Smooth muscle cell (in vitro differentiated cells): ENCODE measurements at regions not wholly inside any gene's neighbourhood (a gene's known extent, or its start where the extent isn't known, plus 50 kb on each side); places are given as distances from the start of the nearest gene placed in this dataset.

ENCODE experiments used
- DNase-seq: peaks from one replicate; lab custom pipeline; 2025; ENCODE audit not compliant: unreplicated experiment; lab: John Stamatoyannopoulos, UW
- H2AFZ ChIP-seq: fragments of 200-600 bp; sonication (generic); 2 replicates; pipeline ENCODE4 v1.6.0; 2016; ENCODE audit warnings: antibody characterized with exemption, low read depth, mild to moderate bottlenecking
- H3F3A ChIP-seq: fragments of 200-600 bp; sonication (generic); 2 replicates; pipeline ENCODE4 v1.6.0; 2017; ENCODE audit warnings: antibody characterized with exemption, low read depth
- H3K27ac ChIP-seq: fragments of 200-600 bp; sonication (generic); 2 replicates; pipeline ENCODE4 v1.5.1; 2016; ENCODE audit warnings: low read depth, mild to moderate bottlenecking
- H3K27me3 ChIP-seq: fragments of 200-600 bp; sonication (generic); 2 replicates; pipeline ENCODE4 v1.6.1; 2016; ENCODE audit warnings: low read depth, mild to moderate bottlenecking
- H3K36me3 ChIP-seq: fragments of 200-600 bp; sonication (generic); 2 replicates; pipeline ENCODE4 v1.5.1; 2016; ENCODE audit warnings: low read depth
- H3K4me1 ChIP-seq: fragments of 200-600 bp; sonication (generic); 2 replicates; pipeline ENCODE4 v1.5.1; 2016; ENCODE audit warnings: low read depth
- H3K4me2 ChIP-seq: fragments of 200-600 bp; sonication (generic); 2 replicates; pipeline ENCODE4 v1.6.0; 2016; ENCODE audit warnings: mild to moderate bottlenecking
- H3K4me3 ChIP-seq: fragments of 200-600 bp; sonication (generic); 2 replicates; pipeline ENCODE4 v1.5.1; 2016; ENCODE audit warnings: mild to moderate bottlenecking
- H3K79me2 ChIP-seq: fragments of 200-600 bp; sonication (generic); 2 replicates; pipeline ENCODE4 v1.6.0; 2016; ENCODE audit warnings: low read depth, mild to moderate bottlenecking
- H3K9ac ChIP-seq: fragments of 200-600 bp; sonication (generic); 2 replicates; pipeline ENCODE4 v1.6.0; 2016; ENCODE audit warnings: low read depth
- H3K9me3 ChIP-seq: fragments of 200-600 bp; sonication (generic); replicated peaks from 2 replicates; pipeline ENCODE4 v1.5.1; 2016; ENCODE audit warnings: low read depth
- H4K20me1 ChIP-seq: fragments of 200-600 bp; sonication (generic); 2 replicates; pipeline ENCODE4 v1.6.0; 2016; ENCODE audit warnings: low read depth
- CTCF ChIP-seq: fragments of 200-600 bp; sonication (generic); IDR thresholded peaks from 2 replicates; pipeline ENCODE4 v1.5.1; 2017; ENCODE audit warnings: borderline replicate concordance, mild to moderate bottlenecking, antibody characterized with exemption; ENCODE audit not compliant: insufficient read depth, poor library complexity, severe bottlenecking
- WGBS: methylation state at CpG from one replicate; pipeline ENCODE4 v1.1.7; 2016; ENCODE audit warnings: low lambda C conversion rate; 5-methylcytosine and 5-hydroxymethylcytosine counted together

GRCh38 chr1:63255153-63255552 lies 67.2 kb upstream of the FOXD3 start:
- WGBS: 86% methylated on average over 1 of the region's 1 CpG
- TF ChIP-seq CTCF: no peak

GRCh38 chr1:63261736-63262458 lies 60.5 kb upstream of the FOXD3 start:
- H3K27ac ChIP-seq: no peak overlapping the region
- no peaks in the 10 kb centered on the region for H3K79me2 ChIP-seq
- no peak overlapping the region for H2AFZ ChIP-seq
- H4K20me1 ChIP-seq: no peaks in the 10 kb centered on the region
- H3K27me3 ChIP-seq: no peaks in the 10 kb centered on the region
- TF ChIP-seq CTCF: no peak
- no peak for DNase-seq
- H3K9me3 ChIP-seq: no peaks in the 10 kb centered on the region
- 76% methylated on average over 2 of the region's 2 CpGs for WGBS
- H3K4me3 ChIP-seq: no peak overlapping the region
- no peaks in the 10 kb centered on the region for H3K36me3 ChIP-seq
- H3K4me1 ChIP-seq: no peaks in the 10 kb centered on the region
- no peak overlapping the region for H3K9ac ChIP-seq
- H3K4me2 ChIP-seq: no peak overlapping the region
- H3F3A ChIP-seq: no peaks in the 10 kb centered on the region

More at GRCh38 chr1:63255153-63255552, 67.2 kb upstream of the FOXD3 start:
- Histone ChIP-seq H4K20me1 (no peaks in the 10 kb centered on the region), H3K4me1 (no peaks in the 10 kb centered on the region), H3K4me3 (no peak overlapping the region), H3K79me2 (no peaks in the 10 kb centered on the region), H3K4me2 (no peak overlapping the region), H3K9me3 (no peaks in the 10 kb centered on the region), H3K27me3 (no peaks in the 10 kb centered on the region), H2AFZ (no peak overlapping the region), H3K36me3 (no peaks in the 10 kb centered on the region), H3K9ac (no peak overlapping the region), H3F3A (no peaks in the 10 kb centered on the region), H3K27ac (no peak overlapping the region)
- DNase-seq: no peak

GRCh38 chr1:63262459-63262770 lies 60.0 kb upstream of the FOXD3 start:
- H3K27ac ChIP-seq: no peak overlapping the region
- no peaks in the 10 kb centered on the region for H3K79me2 ChIP-seq
- H3F3A ChIP-seq: no peaks in the 10 kb centered on the region
- H3K36me3 ChIP-seq: no peaks in the 10 kb centered on the region
- no peak overlapping the region for H3K9ac ChIP-seq
- H3K4me1 ChIP-seq: no peaks in the 10 kb centered on the region
- H3K4me3 ChIP-seq: no peak overlapping the region
- H3K27me3 ChIP-seq: no peaks in the 10 kb centered on the region
- TF ChIP-seq CTCF: no peak
- H3K4me2 ChIP-seq: no peak overlapping the region
- H4K20me1 ChIP-seq: no peaks in the 10 kb centered on the region
- H2AFZ ChIP-seq: no peak overlapping the region
- H3K9me3 ChIP-seq: no peaks in the 10 kb centered on the region
- DNase-seq: no peak
- WGBS: 97% methylated on average over 3 of the region's 3 CpGs

GRCh38 chr1:63264161-63264560 lies 58.2 kb upstream of the FOXD3 start:
- Histone ChIP-seq H3K9ac (no peak overlapping the region), H3K79me2 (no peaks in the 10 kb centered on the region), H3K36me3 (no peaks in the 10 kb centered on the region), H3K4me1 (no peaks in the 10 kb centered on the region), H3K9me3 (no peaks in the 10 kb centered on the region), H3F3A (no peaks in the 10 kb centered on the region), H3K27me3 (no peaks in the 10 kb centered on the region), H2AFZ (no peak overlapping the region), H4K20me1 (no peaks in the 10 kb centered on the region), H3K27ac (no peak overlapping the region), H3K4me3 (no peak overlapping the region), H3K4me2 (no peak overlapping the region)
- TF ChIP-seq CTCF: no peak
- WGBS: 70% methylated on average over 2 of the region's 2 CpGs
- no peak for DNase-seq
